ENCODE measurements at regions not wholly inside any gene's neighbourhood (a gene's known extent, or its start where the extent isn't known, plus 50 kb on each side); places are given as distances from the start of the nearest gene placed in this dataset.

- TF ChIP-seq ZNF138 (CRISPR knock-in tag; conservative IDR thresholded peaks at IDR 0.05) (no peak), RELA (CRISPR knock-in tag; IDR thresholded peaks at IDR 0.05; ENCODE audit: borderline replicate concordance) (no peak)
Observed at GRCh38 chr18:44123743-44124142, 556.9 kb upstream of the SETBP1 start (continued).

GRCh38 chr18:44125446-44125845 is 555.2 kb upstream of the SETBP1 start:
- Mint-ChIP-seq H3K27me3 (ENCODE audit: low read depth) (no peaks in the 10 kb centered on the region), H3K36me3 (no peaks in the 10 kb centered on the region), H3K9me3 (no peaks in the 10 kb centered on the region), H3K27ac (no peak overlapping the region), H3K4me1 (no peaks in the 10 kb centered on the region), H3K4me3 (no peak overlapping the region)
- ATAC-seq: no peak
- TF ChIP-seq PREB (CRISPR knock-in tag; IDR thresholded peaks at IDR 0.05; ENCODE audit: borderline replicate concordance) (no peak), ZNF219 (CRISPR knock-in tag; IDR thresholded peaks at IDR 0.05; ENCODE audit: borderline replicate concordance) (no peak), MYBL2 (CRISPR knock-in tag; IDR thresholded peaks at IDR 0.05) (no peak), ZNF512 (CRISPR knock-in tag; IDR thresholded peaks at IDR 0.05; ENCODE audit: borderline replicate concordance) (no peak), NFYB (CRISPR knock-in tag; conservative IDR thresholded peaks at IDR 0.05; ENCODE audit: low read depth) (no peak), JAZF1 (CRISPR knock-in tag; IDR thresholded peaks at IDR 0.05) (no peak), KAT7 (CRISPR knock-in tag; IDR thresholded peaks at IDR 0.05; ENCODE audit: borderline replicate concordance) (no peak), IRF1 (CRISPR knock-in tag; IDR thresholded peaks at IDR 0.05) (no peak), SMAD4 (CRISPR knock-in tag; IDR thresholded peaks at IDR 0.05) (no peak), NFATC4 (CRISPR knock-in tag; IDR thresholded peaks at IDR 0.05) (no peak), TEAD4 (CRISPR knock-in tag; IDR thresholded peaks at IDR 0.05) (no peak), STAT6 (CRISPR knock-in tag; conservative IDR thresholded peaks at IDR 0.05; ENCODE audit: low read depth) (no peak), CBFB (CRISPR knock-in tag; IDR thresholded peaks at IDR 0.05; ENCODE audit: low read depth) (no peak), CREM (CRISPR knock-in tag; IDR thresholded peaks at IDR 0.05) (no peak), ZNF671 (CRISPR knock-in tag; IDR thresholded peaks at IDR 0.05) (no peak)
- TF ChIP-seq, protein P1, sequence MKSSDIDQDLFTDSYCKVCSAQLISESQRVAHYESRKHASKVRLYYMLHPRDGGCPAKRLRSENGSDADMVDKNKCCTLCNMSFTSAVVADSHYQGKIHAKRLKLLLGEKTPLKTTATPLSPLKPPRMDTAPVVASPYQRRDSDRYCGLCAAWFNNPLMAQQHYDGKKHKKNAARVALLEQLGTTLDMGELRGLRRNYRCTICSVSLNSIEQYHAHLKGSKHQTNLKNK (CRISPR knock-in tag; IDR thresholded peaks at IDR 0.05): no peak
- TF ChIP-seq, protein P2, sequence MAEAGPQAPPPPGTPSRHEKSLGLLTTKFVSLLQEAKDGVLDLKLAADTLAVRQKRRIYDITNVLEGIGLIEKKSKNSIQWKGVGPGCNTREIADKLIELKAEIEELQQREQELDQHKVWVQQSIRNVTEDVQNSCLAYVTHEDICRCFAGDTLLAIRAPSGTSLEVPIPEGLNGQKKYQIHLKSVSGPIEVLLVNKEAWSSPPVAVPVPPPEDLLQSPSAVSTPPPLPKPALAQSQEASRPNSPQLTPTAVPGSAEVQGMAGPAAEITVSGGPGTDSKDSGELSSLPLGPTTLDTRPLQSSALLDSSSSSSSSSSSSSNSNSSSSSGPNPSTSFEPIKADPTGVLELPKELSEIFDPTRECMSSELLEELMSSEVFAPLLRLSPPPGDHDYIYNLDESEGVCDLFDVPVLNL (CRISPR knock-in tag; IDR thresholded peaks at IDR 0.05; ENCODE audit: borderline replicate concordance, low read depth): no peak
- TF ChIP-seq, protein P3, sequence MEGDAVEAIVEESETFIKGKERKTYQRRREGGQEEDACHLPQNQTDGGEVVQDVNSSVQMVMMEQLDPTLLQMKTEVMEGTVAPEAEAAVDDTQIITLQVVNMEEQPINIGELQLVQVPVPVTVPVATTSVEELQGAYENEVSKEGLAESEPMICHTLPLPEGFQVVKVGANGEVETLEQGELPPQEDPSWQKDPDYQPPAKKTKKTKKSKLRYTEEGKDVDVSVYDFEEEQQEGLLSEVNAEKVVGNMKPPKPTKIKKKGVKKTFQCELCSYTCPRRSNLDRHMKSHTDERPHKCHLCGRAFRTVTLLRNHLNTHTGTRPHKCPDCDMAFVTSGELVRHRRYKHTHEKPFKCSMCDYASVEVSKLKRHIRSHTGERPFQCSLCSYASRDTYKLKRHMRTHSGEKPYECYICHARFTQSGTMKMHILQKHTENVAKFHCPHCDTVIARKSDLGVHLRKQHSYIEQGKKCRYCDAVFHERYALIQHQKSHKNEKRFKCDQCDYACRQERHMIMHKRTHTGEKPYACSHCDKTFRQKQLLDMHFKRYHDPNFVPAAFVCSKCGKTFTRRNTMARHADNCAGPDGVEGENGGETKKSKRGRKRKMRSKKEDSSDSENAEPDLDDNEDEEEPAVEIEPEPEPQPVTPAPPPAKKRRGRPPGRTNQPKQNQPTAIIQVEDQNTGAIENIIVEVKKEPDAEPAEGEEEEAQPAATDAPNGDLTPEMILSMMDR (IDR thresholded peaks at IDR 0.05): no peak
- TF ChIP-seq, protein P4, sequence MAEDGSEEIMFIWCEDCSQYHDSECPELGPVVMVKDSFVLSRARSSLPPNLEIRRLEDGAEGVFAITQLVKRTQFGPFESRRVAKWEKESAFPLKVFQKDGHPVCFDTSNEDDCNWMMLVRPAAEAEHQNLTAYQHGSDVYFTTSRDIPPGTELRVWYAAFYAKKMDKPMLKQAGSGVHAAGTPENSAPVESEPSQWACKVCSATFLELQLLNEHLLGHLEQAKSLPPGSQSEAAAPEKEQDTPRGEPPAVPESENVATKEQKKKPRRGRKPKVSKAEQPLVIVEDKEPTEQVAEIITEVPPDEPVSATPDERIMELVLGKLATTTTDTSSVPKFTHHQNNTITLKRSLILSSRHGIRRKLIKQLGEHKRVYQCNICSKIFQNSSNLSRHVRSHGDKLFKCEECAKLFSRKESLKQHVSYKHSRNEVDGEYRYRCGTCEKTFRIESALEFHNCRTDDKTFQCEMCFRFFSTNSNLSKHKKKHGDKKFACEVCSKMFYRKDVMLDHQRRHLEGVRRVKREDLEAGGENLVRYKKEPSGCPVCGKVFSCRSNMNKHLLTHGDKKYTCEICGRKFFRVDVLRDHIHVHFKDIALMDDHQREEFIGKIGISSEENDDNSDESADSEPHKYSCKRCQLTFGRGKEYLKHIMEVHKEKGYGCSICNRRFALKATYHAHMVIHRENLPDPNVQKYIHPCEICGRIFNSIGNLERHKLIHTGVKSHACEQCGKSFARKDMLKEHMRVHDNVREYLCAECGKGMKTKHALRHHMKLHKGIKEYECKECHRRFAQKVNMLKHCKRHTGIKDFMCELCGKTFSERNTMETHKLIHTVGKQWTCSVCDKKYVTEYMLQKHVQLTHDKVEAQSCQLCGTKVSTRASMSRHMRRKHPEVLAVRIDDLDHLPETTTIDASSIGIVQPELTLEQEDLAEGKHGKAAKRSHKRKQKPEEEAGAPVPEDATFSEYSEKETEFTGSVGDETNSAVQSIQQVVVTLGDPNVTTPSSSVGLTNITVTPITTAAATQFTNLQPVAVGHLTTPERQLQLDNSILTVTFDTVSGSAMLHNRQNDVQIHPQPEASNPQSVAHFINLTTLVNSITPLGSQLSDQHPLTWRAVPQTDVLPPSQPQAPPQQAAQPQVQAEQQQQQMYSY (CRISPR knock-in tag; IDR thresholded peaks at IDR 0.05): no peak
- TF ChIP-seq, protein P5, sequence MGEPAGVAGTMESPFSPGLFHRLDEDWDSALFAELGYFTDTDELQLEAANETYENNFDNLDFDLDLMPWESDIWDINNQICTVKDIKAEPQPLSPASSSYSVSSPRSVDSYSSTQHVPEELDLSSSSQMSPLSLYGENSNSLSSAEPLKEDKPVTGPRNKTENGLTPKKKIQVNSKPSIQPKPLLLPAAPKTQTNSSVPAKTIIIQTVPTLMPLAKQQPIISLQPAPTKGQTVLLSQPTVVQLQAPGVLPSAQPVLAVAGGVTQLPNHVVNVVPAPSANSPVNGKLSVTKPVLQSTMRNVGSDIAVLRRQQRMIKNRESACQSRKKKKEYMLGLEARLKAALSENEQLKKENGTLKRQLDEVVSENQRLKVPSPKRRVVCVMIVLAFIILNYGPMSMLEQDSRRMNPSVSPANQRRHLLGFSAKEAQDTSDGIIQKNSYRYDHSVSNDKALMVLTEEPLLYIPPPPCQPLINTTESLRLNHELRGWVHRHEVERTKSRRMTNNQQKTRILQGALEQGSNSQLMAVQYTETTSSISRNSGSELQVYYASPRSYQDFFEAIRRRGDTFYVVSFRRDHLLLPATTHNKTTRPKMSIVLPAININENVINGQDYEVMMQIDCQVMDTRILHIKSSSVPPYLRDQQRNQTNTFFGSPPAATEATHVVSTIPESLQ (CRISPR knock-in tag; IDR thresholded peaks at IDR 0.05): no peak
- no peak for DNase-seq (ENCODE audit: low spot score)
- ChIA-PET CTCF (no interaction called here), POLR2A (no interaction called here)
